SK-MEL-5 (cell line): ENCODE measurements at regions not wholly inside any gene's neighbourhood (a gene's known extent, or its start where the extent isn't known, plus 50 kb on each side); places are given as distances from the start of the nearest gene placed in this dataset.
"Not testable (repeated sequence)": the region's sequence is repeated elsewhere in the genome, so short reads cannot be mapped to it uniquely, and the experiment has no call there.

ENCODE experiments used
- DNase-seq: peaks from one replicate; pipeline ENCODE4 v3.0.0-alpha.2; 2016; ENCODE audit warnings: low read depth, low spot score
- in situ Hi-C: cut with HindIII; loops from 2 replicates; pipeline ENCODE4 v1.10.0; 2016; ENCODE audit warnings: low sequenced_read_pairs, high pct_unique_total_duplicates, low pct_unique_long_range_greater_than_20kb

DNA sequence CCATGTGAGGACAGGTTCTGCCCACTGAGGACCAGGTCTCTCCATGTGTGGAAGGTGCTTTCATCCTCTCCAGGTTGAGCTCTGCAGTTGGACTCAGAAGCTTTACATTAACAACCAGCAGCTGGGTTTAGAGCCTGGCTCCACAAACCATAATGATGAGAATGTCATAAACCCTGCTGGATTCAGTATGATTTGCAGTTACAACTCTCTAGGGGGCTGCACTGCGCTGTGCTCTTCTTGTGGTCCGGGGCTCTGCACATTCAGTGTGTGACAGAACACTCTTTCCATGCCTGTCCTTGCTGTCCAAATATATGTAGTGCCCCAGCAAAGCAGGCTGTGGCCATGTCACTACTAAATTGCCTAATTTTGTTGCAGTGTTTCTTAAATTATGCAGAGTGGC lies 334.3 kb downstream of the ICE1 start:
- in situ Hi-C loops: no loop called here
- no peak for DNase-seq

DNA sequence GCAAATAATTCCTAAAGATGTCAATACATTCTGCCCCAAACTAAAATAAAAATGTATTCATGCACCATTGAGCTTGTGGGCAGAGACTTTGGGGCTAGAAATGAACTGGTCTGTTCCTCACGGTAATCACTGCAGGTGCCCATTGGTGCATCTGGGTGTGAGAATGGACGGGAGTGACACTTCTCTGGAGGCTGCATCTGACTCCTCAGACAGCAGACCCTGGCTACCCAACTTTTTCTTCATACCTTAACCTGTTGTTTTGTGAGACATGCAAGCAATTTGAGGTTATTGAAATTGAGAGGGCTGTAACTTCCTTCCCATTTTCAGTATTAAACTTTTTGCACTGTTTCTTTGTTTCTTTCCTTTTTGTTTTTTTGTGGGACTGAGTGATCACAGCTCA lies 333.4 kb downstream of the ICE1 start:
- in situ Hi-C loops: no loop called here
- no peak for DNase-seq

DNA sequence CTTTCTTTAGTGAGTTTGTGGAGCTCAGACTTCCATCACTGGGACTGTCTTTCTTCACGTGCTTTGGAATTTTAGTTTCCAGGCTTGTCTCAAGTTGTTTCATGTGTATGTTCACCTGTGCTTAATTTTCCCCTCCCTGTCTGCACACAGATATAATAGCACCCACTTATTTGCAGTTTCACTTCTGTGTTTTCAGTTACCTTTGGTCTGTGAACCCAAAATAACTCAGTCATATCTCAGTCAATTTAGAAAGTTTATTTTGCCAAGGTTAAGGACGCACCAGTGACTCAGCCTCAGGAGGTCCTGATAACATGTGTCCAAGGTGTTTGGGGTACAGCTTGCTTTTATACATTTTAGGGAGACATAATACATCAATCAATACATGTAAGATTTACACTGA lies 330.4 kb downstream of the ICE1 start:
- in situ Hi-C loops: no loop called here
- no peak for DNase-seq

DNA sequence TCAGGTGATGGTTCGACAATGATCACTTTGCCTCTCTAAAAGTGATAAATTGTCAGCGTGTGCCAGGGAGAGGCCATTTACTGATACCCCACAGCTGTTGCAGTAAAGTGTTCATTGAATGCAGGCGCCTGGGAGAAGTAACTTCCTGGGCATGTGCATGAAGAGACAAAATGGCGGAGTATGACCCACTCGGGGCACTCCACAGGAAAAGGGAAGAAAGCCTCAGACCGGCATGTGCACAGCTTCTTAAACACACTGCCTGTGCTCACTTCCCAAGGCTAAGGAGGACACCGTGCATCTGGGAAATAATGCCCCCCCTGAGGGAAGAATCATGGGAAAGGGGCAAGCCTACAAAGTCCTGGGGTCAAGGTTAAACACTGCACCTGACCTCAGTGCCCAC lies 329.5 kb downstream of the ICE1 start:
- no peak for DNase-seq
- in situ Hi-C loops: no loop called here

DNA sequence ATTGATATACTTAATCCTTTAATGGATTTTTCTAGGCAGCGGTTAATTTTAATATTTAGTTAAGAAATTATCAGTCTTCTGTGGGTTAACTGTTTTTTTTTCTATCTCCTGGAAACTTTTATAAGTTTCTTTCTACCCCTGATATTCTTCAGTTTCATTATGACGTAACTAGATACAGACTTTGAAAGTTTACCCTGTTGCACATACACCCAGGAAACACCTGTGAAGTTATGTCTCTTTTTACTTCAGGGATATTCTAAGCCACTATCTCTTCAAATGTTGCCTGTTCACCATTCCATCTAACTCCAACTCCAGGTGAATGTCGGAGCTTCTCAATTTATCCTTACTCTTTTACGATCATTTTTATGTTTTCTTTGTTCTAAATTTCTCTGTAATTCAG lies 329.0 kb downstream of the ICE1 start:
- in situ Hi-C loops: no loop called here
- no peak for DNase-seq

DNA sequence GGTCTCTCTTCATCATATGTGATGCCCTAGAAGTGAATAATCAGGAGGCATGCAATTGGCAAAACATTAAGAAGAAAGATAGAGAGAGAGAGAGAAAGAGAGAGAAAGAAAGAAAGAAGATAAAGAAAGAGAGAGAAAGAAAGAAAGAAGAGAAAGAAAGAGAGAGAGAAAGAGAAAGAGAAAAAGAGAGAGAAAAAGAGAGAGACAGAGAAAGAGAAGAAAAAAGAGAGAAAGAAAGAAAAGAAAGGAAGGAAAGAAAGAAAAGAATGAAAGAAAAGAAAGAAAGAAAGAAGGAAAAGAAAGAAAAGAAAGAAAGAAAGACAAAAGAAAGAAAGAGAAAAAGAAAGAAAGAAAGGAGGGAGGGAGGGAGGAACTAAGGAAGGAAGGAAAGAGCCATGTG lies 318.9 kb downstream of the ICE1 start:
- DNase-seq: no peak
- in situ Hi-C loops: no loop called here

DNA sequence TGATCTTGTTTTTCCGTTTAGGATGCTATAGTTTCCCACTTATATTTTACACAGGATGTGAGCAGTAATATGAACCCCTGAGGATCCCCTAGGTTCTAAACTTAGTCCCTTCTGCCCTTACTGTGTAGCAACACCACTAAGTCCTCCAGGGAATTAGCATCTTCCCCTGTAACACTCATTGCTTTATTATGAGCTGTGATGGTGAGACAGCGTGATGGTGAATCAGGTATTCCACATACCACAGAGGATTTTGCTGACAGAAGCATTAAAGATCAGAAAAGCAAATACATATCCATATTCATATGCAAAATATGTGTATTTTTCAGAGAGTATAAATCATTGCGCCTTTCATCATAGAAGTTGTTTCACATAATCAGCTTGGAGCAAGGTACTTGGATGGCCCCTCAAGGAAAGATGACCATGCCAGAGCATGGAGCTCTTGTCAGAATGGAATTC lies 317.0 kb downstream of the ICE1 start:
- in situ Hi-C loops: no loop called here
- DNase-seq: no peak

DNA sequence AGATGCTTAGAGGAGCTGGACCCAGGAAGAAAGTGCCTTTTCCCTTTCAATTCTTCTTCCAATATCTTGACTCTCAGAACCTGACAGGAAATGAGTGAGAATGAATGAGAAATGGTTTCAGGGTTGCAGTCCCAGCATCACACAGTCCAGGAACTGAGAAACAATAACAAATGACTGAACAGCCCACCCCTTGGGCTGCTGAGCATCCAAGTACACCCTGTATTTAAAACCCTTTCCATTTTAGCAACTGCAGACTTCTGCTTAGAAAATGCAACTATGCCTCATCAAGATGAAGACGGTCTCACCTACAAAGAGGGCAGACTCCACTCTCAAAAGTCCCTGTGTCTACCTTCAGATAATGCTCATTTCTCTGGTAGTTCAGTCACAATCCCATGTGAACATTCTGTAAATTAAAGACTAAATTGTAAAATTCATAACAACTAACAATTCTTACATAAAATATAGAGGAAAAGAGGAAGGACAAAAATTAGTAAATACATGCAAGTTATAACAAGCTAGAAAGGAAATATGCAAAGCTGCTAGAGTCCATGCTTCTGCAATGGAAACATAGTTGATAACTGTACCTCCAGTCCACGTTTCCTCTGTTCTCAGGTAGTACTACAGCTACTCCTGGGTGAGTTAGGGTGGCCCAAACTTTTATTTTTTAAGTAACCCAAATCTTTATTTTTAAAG lies 316.5 kb downstream of the ICE1 start:
- in situ Hi-C loops: no loop called here
- DNase-seq: no peak

DNA sequence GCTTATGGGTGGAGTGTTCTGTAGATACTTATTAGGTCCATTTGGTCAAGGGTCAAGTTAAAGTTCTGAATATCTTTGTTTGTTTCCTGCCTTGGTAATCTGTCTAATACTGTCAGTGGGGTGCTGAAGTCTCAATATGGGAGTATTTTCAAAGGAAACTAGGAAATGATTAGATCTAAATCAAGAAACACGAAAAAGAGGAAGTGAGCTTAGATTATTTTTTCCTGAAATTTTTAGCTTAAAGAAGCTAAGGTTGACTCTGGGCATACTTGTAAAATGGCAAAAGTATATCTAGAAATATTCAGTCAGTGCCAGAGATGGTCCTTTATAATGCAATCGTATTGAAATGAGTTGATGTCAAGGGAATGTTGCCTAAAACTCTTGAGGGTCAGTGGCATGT lies 313.5 kb downstream of the ICE1 start:
- in situ Hi-C loops: no loop called here
- DNase-seq: no peak

DNA sequence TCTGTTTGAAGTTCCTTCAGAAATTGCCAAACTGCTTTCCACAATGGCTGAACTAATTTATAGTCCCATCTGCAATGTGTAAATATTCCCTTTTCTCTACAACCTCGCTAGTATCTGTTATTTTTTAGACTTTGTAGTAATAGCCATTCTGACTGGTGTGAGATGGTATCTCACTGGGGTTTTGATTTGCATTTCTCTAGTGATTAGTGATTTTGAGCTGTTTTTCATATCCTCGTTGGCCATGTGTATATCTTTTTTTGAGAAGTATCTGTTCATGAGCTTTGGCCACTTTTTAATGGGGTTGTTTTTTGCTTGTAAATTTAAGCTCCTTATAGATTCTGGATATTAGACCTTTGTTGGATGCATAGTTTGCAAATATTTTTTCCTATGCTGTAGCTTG lies 310.6 kb downstream of the ICE1 start:
- DNase-seq, in situ Hi-C loops: not testable (repeated sequence)

DNA sequence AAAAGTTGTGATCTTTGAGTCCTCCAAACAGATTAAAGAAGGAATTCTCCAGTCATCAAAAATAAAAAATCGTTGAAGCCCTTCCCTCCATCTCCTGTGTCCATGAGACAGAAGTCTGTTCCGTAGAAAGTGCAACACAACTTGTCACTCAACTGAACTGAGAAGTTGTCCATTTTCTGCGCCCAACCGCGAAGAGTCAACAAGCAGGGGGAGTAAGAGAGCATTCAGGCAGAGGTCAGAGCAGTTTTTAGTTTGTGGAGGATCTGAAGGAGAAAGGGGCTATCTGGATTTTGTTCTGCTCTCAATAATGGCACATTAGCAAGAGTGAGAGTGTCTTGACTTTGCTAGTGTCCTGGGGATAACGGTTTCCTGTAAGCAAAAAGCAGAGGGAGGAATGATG lies 303.9 kb downstream of the ICE1 start:
- no peak for DNase-seq
- in situ Hi-C loops: no loop called here

DNA sequence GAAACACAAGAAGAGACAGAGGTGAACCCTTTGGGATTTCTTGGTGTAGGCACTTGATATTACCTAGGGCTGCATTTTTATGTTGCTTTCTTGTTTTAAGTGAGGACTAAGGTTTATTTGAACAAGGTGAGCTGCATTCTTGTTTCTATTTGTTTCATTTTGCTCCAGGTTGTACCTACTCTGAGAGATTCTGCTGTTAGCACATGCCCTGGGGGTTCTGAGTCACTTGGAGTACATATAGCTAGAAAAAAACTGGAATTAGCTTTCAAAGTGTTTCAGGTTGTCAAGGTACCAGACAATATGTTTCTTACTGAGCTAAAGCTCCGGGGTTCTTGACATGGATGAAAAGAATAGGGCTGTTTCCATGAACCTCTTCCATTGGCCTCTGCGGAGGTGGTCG lies 299.4 kb downstream of the ICE1 start:
- no peak for DNase-seq
- in situ Hi-C loops: no loop called here

DNA sequence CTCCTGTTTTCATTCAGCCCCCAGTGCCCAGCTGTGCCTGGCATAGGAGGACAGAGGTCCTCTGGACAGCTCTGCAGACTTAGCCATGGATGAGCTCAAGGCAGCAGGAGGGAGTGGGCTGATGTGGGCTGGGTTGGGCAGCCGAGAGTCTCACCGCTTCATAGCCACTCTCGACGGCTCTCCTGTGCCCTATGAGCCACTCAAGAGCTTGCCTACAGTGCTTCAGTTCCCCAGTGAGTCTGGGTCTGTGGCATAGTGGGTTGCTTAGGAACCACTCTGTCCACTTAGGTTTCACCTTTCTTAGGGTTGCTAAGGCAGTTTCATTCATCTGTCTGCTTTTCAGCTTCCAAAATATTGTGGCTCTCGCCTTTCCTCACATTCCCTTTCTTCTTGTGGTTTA lies 296.8 kb downstream of the ICE1 start:
- in situ Hi-C loops: no loop called here
- no peak for DNase-seq

DNA sequence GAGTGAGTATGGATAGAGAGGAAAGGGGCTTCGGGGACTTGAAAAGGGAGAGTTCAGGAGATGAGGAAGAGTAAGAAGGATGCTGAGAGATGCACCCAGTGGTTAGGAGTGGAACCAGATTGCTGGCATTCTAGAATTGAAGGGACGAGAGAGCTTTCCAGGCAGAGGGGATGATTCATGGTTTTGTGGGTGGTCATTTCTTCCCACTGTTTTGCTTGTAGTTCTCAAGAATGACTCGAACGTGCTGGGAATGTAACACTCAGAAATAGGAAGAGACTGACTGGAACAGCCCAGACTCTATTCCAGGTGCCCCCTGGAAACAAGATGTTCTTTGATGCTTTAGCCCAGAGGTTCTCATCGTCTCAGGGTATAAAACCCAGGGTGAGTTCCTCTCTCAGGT lies 294.2 kb downstream of the ICE1 start:
- in situ Hi-C loops: no loop called here
- DNase-seq: no peak

DNA sequence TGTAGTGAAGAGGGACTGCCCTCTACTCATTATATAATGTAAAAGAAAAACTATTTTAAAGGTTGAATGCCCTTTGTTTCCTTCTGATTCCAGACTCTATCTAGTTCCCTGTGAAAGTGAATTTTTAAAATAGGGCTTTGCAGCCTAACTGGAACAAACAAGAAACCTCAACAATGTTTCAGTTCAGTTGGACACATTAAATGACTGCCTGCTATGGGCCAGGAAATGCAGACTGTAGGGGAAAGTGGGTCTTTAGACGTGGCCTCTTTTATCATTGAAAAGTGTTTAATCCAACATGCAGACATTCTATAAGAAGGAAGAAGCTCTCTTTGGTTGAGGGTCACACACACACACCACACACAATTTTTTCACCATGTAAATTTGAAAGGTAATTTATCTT lies 289.1 kb downstream of the ICE1 start:
- no peak for DNase-seq
- in situ Hi-C loops: no loop called here

DNA sequence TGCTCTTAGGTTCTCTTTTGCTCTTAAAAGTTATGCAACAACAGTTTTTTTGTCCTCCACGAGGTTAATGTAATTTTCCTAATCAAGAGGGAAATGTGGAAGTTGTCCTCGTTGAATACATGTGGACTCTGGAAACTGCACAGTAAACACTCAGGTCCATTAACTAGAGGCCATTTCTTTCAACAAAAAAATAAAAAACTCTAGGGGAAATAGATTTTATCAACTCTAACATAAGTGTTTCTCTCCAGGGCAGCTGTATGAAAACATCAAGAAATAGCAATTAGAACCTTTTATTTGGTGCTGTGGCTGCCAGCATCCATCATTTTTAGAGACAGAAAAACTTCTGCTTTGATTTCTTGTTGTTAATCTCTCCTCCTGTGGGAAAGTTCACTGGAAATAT lies 288.6 kb downstream of the ICE1 start:
- in situ Hi-C loops: no loop called here
- no peak for DNase-seq

DNA sequence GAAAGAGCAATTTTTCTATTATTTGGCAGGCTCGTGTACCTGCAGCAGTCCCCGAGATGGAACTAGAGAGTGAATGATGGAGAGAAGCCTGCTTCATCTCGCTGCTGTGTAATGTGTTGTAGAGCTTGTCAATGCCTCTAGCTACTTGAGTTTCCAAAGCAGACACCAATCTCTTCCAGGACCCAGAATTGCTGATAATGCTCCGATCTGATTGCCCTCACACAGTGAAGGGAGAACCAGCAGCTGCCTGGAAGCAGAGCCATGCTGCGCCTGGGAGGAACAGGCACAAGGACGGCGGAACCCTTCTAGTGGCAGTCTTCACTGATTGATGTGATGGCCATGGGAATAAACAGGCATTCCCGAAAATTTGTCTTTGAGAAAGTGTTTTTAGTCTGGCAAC lies 288.0 kb downstream of the ICE1 start:
- in situ Hi-C loops: no loop called here
- no peak for DNase-seq

DNA sequence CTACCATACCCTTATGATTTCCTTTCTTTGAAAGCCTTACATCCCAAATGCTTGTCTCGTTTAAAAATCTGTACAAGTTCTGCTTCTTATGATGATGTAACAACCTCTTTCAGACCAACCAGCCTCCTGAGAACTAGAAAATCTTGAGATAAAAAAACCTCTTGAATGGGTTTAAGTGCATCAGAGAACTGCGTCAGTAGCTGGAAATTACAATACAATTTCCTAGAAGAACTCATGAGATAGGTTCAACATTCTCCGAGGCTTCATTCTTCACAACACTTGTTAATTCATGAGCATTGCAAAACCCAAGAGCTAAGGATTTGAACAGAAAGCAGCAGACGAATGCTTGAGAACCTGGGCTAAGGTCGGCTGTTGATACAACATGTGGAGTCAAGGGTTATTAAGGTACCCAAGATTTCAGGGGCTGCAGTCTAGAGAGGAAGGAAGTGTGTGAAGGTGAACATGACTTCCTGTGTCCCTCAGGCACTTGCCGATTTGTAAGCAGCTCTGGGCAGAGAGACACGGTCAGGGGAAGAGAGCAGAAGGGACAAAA lies 286.0 kb downstream of the ICE1 start:
- no peak for DNase-seq
- in situ Hi-C loops: no loop called here

DNA sequence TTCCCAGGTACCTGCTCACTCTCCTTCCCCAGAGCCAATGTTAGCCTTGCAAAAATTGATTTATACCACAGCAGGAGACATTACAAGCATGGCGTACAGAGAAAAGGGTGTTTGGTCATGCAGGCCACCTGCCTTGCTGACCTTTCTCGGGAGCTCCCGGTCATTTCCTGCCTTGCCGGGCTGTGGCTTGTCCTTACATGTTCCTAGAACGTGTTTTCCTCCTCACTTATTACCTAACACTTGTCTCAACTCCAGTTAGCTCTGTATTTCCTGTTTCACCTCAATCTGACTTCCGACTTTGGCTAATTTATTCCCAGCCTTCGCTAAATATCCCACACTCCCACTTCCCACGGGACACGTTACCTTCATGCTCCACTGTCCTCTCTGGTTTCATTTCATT lies 282.5 kb downstream of the ICE1 start:
- no peak for DNase-seq

DNA sequence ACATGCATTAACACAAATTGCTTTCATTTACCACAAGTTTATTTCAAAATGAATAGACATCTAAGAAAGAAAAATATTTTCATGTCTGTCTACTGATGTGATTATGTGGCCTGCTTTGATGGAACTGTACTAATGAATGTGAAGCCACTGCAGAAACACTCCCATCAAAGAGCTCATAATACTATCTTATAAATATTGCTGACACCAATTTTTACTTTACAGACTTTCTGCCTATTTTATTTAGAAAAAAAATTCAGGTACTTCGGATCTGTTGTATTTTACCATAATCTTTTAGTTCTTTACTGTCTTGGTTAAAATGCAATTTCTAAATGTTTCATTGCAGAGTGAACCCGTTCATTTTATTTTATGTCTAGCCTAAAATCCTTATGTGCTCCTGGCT lies 281.9 kb downstream of the ICE1 start:
- in situ Hi-C loops: no loop called here
- no peak for DNase-seq

More for the DNA sequence above, 282.5 kb downstream of the ICE1 start:
- in situ Hi-C loops: no loop called here
